ENCODE measurements at regions not wholly inside any gene's neighbourhood (a gene's known extent, or its start where the extent isn't known, plus 50 kb on each side); places are given as distances from the start of the nearest gene placed in this dataset.
"Not testable (repeated sequence)": the region's sequence is repeated elsewhere in the genome, so short reads cannot be mapped to it uniquely, and the experiment has no call there.

- H3K36me3 Mint-ChIP-seq (ENCODE audit: insufficient read depth); H3K4me1 Mint-ChIP-seq (ENCODE audit: low read depth); H3K27ac Mint-ChIP-seq; DNase-seq (ENCODE audit: low spot score, unreplicated experiment); H3K27me3 Mint-ChIP-seq; H3K4me3 Mint-ChIP-seq (ENCODE audit: low read depth); H3K9me3 Mint-ChIP-seq (ENCODE audit: low read depth): not testable (repeated sequence)
Measured at GRCh38 chr1:149673231-149673909, 89.7 kb downstream of the PPIAL4C start.

- H3K27ac Mint-ChIP-seq; H3K27me3 Mint-ChIP-seq; H3K4me3 Mint-ChIP-seq (ENCODE audit: low read depth); H3K36me3 Mint-ChIP-seq (ENCODE audit: insufficient read depth); H3K4me1 Mint-ChIP-seq (ENCODE audit: low read depth); DNase-seq (ENCODE audit: low spot score, unreplicated experiment); H3K9me3 Mint-ChIP-seq (ENCODE audit: low read depth): not testable (repeated sequence)
Measured at GRCh38 chr1:149674921-149675320, 91.3 kb downstream of the PPIAL4C start.

GRCh38 chr1:149677359-149677758 lies 93.7 kb downstream of the PPIAL4C start:
- H3K27ac Mint-ChIP-seq; H3K9me3 Mint-ChIP-seq (ENCODE audit: low read depth); H3K27me3 Mint-ChIP-seq; H3K4me1 Mint-ChIP-seq (ENCODE audit: low read depth); H3K36me3 Mint-ChIP-seq (ENCODE audit: insufficient read depth); DNase-seq (ENCODE audit: low spot score, unreplicated experiment); H3K4me3 Mint-ChIP-seq (ENCODE audit: low read depth): not testable (repeated sequence)

- not testable (repeated sequence) for H3K36me3 Mint-ChIP-seq (ENCODE audit: insufficient read depth); H3K4me3 Mint-ChIP-seq (ENCODE audit: low read depth); H3K4me1 Mint-ChIP-seq (ENCODE audit: low read depth)
Measured at GRCh38 chr1:149686593-149687238, 95.8 kb upstream of the FCGR1A start.

GRCh38 chr1:149691399-149691798 lies 91.1 kb upstream of the FCGR1A start:
- H3K9me3 Mint-ChIP-seq (ENCODE audit: low read depth); H3K4me1 Mint-ChIP-seq (ENCODE audit: low read depth); H3K27me3 Mint-ChIP-seq; H3K36me3 Mint-ChIP-seq (ENCODE audit: insufficient read depth); DNase-seq (ENCODE audit: low spot score, unreplicated experiment); H3K4me3 Mint-ChIP-seq (ENCODE audit: low read depth); H3K27ac Mint-ChIP-seq: not testable (repeated sequence)

More at GRCh38 chr1:149686593-149687238, 95.8 kb upstream of the FCGR1A start:
- not testable (repeated sequence) for H3K27me3 Mint-ChIP-seq; H3K27ac Mint-ChIP-seq; DNase-seq (ENCODE audit: low spot score, unreplicated experiment); H3K9me3 Mint-ChIP-seq (ENCODE audit: low read depth)

- not testable (repeated sequence) for H3K4me3 Mint-ChIP-seq (ENCODE audit: low read depth); H3K9me3 Mint-ChIP-seq (ENCODE audit: low read depth); H3K27ac Mint-ChIP-seq; H3K4me1 Mint-ChIP-seq (ENCODE audit: low read depth); H3K36me3 Mint-ChIP-seq (ENCODE audit: insufficient read depth); DNase-seq (ENCODE audit: low spot score, unreplicated experiment); H3K27me3 Mint-ChIP-seq
Measured at GRCh38 chr1:149692804-149693539, 89.5 kb upstream of the FCGR1A start.

GRCh38 chr1:149695066-149695465 lies 87.4 kb upstream of the FCGR1A start:
- H3K4me3 Mint-ChIP-seq (ENCODE audit: low read depth); H3K4me1 Mint-ChIP-seq (ENCODE audit: low read depth); H3K27ac Mint-ChIP-seq; H3K27me3 Mint-ChIP-seq; H3K36me3 Mint-ChIP-seq (ENCODE audit: insufficient read depth); DNase-seq (ENCODE audit: low spot score, unreplicated experiment); H3K9me3 Mint-ChIP-seq (ENCODE audit: low read depth): not testable (repeated sequence)

GRCh38 chr1:149700220-149700619 lies 82.3 kb upstream of the FCGR1A start:
- DNase-seq (ENCODE audit: low spot score, unreplicated experiment); H3K36me3 Mint-ChIP-seq (ENCODE audit: insufficient read depth); H3K9me3 Mint-ChIP-seq (ENCODE audit: low read depth); H3K27me3 Mint-ChIP-seq; H3K4me1 Mint-ChIP-seq (ENCODE audit: low read depth); H3K4me3 Mint-ChIP-seq (ENCODE audit: low read depth); H3K27ac Mint-ChIP-seq: not testable (repeated sequence)

GRCh38 chr1:149700677-149701567 lies 81.6 kb upstream of the FCGR1A start:
- DNase-seq (ENCODE audit: low spot score, unreplicated experiment); H3K4me3 Mint-ChIP-seq (ENCODE audit: low read depth); H3K4me1 Mint-ChIP-seq (ENCODE audit: low read depth); H3K27me3 Mint-ChIP-seq; H3K36me3 Mint-ChIP-seq (ENCODE audit: insufficient read depth); H3K27ac Mint-ChIP-seq; H3K9me3 Mint-ChIP-seq (ENCODE audit: low read depth): not testable (repeated sequence)

GRCh38 chr1:149708192-149708853 lies 74.2 kb upstream of the FCGR1A start:
- H3K9me3 Mint-ChIP-seq (ENCODE audit: low read depth); H3K27me3 Mint-ChIP-seq; H3K4me1 Mint-ChIP-seq (ENCODE audit: low read depth); H3K36me3 Mint-ChIP-seq (ENCODE audit: insufficient read depth): not testable (repeated sequence)
- DNase-seq (ENCODE audit: low spot score, unreplicated experiment): peak; percentile 43
- peak overlapping the region; percentile 64 for H3K4me3 Mint-ChIP-seq (ENCODE audit: low read depth)
- H3K27ac Mint-ChIP-seq: peak overlapping the region; percentile 100

GRCh38 chr1:149711651-149712050 lies 70.8 kb upstream of the FCGR1A start:
- not testable (repeated sequence) for H3K4me3 Mint-ChIP-seq (ENCODE audit: low read depth); H3K4me1 Mint-ChIP-seq (ENCODE audit: low read depth); H3K36me3 Mint-ChIP-seq (ENCODE audit: insufficient read depth); H3K27me3 Mint-ChIP-seq; H3K27ac Mint-ChIP-seq; H3K9me3 Mint-ChIP-seq (ENCODE audit: low read depth); DNase-seq (ENCODE audit: low spot score, unreplicated experiment)
